ENCODE measurements at regions not wholly inside any gene's neighbourhood (a gene's known extent, or its start where the extent isn't known, plus 50 kb on each side); places are given as distances from the start of the nearest gene placed in this dataset.

GRCh38 chr5:84764227-84764626 is 379.5 kb upstream of the EDIL3 start:
- H2AFZ ChIP-seq (ENCODE audit: low read length): no peak overlapping the region
- H3F3A ChIP-seq (ENCODE audit: insufficient read depth, low read length): no peaks in the 10 kb centered on the region
- no peak for TF ChIP-seq EZH2 (optimal IDR thresholded peaks at IDR 0.05; ENCODE audit: low read depth, low read length)
- no peak for TF ChIP-seq EZH2phosphoT487 (IDR thresholded peaks at IDR 0.05; ENCODE audit: low read length)
- no peak for TF ChIP-seq CTCF (IDR thresholded peaks at IDR 0.05; ENCODE audit: low read length)
- H3K9me3 ChIP-seq (replicated peaks; ENCODE audit: insufficient read depth, low read length): no peaks in the 10 kb centered on the region
- H3K9ac ChIP-seq (ENCODE audit: low read length): no peak overlapping the region
- no peak overlapping the region for H3K27ac ChIP-seq (ENCODE audit: low read length)
- no peak overlapping the region for H3K4me2 ChIP-seq (ENCODE audit: low read depth, low read length)
- H3K9me2 ChIP-seq (replicated peaks; ENCODE audit: insufficient read depth, low read length): no peaks in the 10 kb centered on the region
- H3K27me3 ChIP-seq (replicated peaks; ENCODE audit: insufficient read depth, low read length): no peaks in the 10 kb centered on the region
- no peak overlapping the region for H3K4me3 ChIP-seq (ENCODE audit: low read length)
- DNase-seq: no peak
- H3K79me2 ChIP-seq (ENCODE audit: low read length): no peaks in the 10 kb centered on the region
- no peaks in the 10 kb centered on the region for H4K20me1 ChIP-seq (ENCODE audit: insufficient read depth, low read length)
- no peaks in the 10 kb centered on the region for H3K4me1 ChIP-seq (ENCODE audit: low read length)
- no peaks in the 10 kb centered on the region for H3K36me3 ChIP-seq (replicated peaks; ENCODE audit: insufficient read depth, low read length)

- no peaks in the 10 kb centered on the region for H3K9me3 ChIP-seq (replicated peaks; ENCODE audit: insufficient read depth, low read length)
- no peaks in the 10 kb centered on the region for H4K20me1 ChIP-seq (ENCODE audit: insufficient read depth, low read length)
- H3K36me3 ChIP-seq (replicated peaks; ENCODE audit: insufficient read depth, low read length): no peaks in the 10 kb centered on the region
- TF ChIP-seq EZH2 (optimal IDR thresholded peaks at IDR 0.05; ENCODE audit: low read depth, low read length) (no peak), EZH2phosphoT487 (IDR thresholded peaks at IDR 0.05; ENCODE audit: low read length) (no peak), CTCF (IDR thresholded peaks at IDR 0.05; ENCODE audit: low read length) (no peak)
- no peak overlapping the region for H3K9ac ChIP-seq (ENCODE audit: low read length)
- H3K79me2 ChIP-seq (ENCODE audit: low read length): no peaks in the 10 kb centered on the region
- no peak overlapping the region for H3K4me3 ChIP-seq (ENCODE audit: low read length)
- H3K4me1 ChIP-seq (ENCODE audit: low read length): no peaks in the 10 kb centered on the region
- H3K27ac ChIP-seq (ENCODE audit: low read length): no peak overlapping the region
- H3K27me3 ChIP-seq (replicated peaks; ENCODE audit: insufficient read depth, low read length): no peaks in the 10 kb centered on the region
- no peak overlapping the region for H2AFZ ChIP-seq (ENCODE audit: low read length)
- H3F3A ChIP-seq (ENCODE audit: insufficient read depth, low read length): no peaks in the 10 kb centered on the region
- H3K4me2 ChIP-seq (ENCODE audit: low read depth, low read length): no peak overlapping the region
- no peak for DNase-seq
- H3K9me2 ChIP-seq (replicated peaks; ENCODE audit: insufficient read depth, low read length): no peaks in the 10 kb centered on the region
Observed at GRCh38 chr5:84758008-84758407, 373.3 kb upstream of the EDIL3 start.

GRCh38 chr5:84752780-84753179 is 368.1 kb upstream of the EDIL3 start:
- no peak for TF ChIP-seq EZH2 (optimal IDR thresholded peaks at IDR 0.05; ENCODE audit: low read depth, low read length)
- no peak for TF ChIP-seq EZH2phosphoT487 (IDR thresholded peaks at IDR 0.05; ENCODE audit: low read length)
- TF ChIP-seq CTCF (IDR thresholded peaks at IDR 0.05; ENCODE audit: low read length): no peak
- H2AFZ ChIP-seq (ENCODE audit: low read length): no peak overlapping the region
- no peak overlapping the region for H3K9ac ChIP-seq (ENCODE audit: low read length)
- H3F3A ChIP-seq (ENCODE audit: insufficient read depth, low read length): no peaks in the 10 kb centered on the region
- no peaks in the 10 kb centered on the region for H3K36me3 ChIP-seq (replicated peaks; ENCODE audit: insufficient read depth, low read length)
- no peaks in the 10 kb centered on the region for H3K79me2 ChIP-seq (ENCODE audit: low read length)
- H3K27me3 ChIP-seq (replicated peaks; ENCODE audit: insufficient read depth, low read length): no peaks in the 10 kb centered on the region
- H3K4me1 ChIP-seq (ENCODE audit: low read length): no peaks in the 10 kb centered on the region
- no peak for DNase-seq
- no peak overlapping the region for H3K4me3 ChIP-seq (ENCODE audit: low read length)
- no peak overlapping the region for H3K27ac ChIP-seq (ENCODE audit: low read length)
- no peaks in the 10 kb centered on the region for H3K9me3 ChIP-seq (replicated peaks; ENCODE audit: insufficient read depth, low read length)
- no peaks in the 10 kb centered on the region for H4K20me1 ChIP-seq (ENCODE audit: insufficient read depth, low read length)
- no peaks in the 10 kb centered on the region for H3K9me2 ChIP-seq (replicated peaks; ENCODE audit: insufficient read depth, low read length)
- no peak overlapping the region for H3K4me2 ChIP-seq (ENCODE audit: low read depth, low read length)
